GM21367 (cell line): ENCODE measurements at regions not wholly inside any gene's neighbourhood (a gene's known extent, or its start where the extent isn't known, plus 50 kb on each side); places are given as distances from the start of the nearest gene placed in this dataset.
A peak's percentile ranks its signal among the peaks of the same experiment; 100 is the strongest.

ENCODE experiments used
- ATAC-seq: cut with Tn5 transposase; IDR thresholded peaks from one replicate; pipeline ENCODE4 v1.9.1; 2021; ENCODE audit not compliant: unreplicated experiment

DNA sequence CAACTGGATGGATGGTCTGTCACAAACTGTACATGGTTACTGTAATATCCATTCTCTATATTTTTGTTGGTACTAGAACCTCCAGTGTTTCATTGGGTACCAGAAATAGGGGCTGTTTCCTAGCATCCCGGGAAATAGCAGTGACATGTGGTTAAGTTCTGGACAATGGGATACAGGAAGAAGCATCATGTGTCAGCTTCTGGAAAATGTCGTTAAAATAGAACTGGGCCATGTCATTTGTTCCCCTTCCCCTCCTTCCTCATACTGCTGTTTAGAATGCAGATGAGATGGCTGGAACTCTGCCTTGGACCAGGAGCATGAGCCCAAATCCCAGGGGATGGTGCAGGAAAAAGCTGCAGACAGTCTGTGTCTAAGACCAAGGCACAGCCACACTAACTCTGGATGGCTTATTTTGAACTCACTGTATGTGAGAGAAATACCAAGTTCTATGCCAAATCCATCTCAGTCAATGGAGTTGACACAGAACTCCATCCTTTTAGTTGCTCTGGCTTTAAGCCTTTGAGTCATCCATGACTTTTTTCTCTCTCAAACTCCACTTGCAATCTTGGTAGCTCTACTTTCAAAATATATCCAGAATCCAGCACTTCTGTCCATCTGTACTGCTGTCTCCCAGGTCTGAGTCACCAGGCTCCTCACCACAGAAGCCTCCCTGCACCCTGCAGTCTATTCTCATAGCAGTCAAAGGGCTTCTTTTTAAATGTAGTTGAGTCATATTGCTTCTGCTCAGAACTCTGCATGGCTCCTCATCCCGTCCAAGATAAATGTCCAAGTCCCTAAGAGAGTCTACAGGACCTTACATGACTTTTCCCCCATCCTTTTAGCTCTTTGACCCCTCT lies 184.2 kb downstream of the NSG2 start:
- ATAC-seq = no peak

DNA sequence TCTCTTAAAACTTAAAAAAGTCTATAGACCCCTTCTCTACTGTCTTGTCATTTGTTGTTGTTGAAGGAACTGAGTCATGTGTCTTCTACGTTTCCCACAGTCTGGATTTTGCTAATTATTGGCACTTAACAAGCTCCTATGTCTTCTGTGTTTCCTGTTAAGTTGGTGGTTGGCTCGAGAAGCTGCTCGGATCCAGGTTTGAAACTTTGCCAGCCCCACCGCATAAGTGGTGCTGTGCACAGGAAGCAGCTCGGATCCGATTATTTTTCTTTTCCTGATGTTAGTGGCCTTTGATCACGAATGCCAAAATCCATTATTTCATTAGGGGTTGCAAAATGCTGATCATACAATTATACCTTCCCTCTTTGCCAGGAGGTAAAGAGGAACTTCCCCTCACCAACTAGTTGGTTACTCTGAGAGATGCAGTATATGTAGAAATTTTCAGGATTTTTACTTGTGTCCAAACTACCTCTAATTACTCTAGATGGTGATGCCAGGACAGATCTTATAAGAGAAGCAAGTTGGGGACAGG lies 186.5 kb downstream of the NSG2 start:
- no peak for ATAC-seq

- ATAC-seq = no peak
Observed at GRCh38 chr5:174234388-174234787, 188.9 kb downstream of the NSG2 start.

GRCh38 chr5:174235221-174236011 lies 189.9 kb downstream of the NSG2 start:
- no peak for ATAC-seq

- ATAC-seq = no peak
Observed at GRCh38 chr5:174236070-174236469, 190.6 kb downstream of the NSG2 start.

DNA sequence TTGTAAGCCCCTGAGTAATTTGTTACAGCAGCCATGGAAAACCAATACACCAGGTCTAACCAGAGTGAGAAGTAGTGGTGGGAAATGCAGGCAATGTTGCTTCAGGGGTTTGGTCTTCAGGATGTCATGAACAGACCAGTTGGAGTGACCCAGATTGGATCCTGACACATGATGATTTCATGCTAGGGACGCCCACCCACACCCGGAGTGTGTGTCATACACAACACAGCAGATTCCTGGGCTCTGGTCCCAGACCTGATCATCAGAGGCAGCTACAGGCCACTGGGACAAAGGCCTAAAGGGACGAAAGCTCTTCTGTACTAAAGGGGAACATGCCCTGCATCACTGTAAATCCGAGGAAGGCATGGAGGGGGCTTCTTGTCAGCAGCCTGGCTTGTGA lies 194.2 kb downstream of the NSG2 start:
- ATAC-seq = no peak

DNA sequence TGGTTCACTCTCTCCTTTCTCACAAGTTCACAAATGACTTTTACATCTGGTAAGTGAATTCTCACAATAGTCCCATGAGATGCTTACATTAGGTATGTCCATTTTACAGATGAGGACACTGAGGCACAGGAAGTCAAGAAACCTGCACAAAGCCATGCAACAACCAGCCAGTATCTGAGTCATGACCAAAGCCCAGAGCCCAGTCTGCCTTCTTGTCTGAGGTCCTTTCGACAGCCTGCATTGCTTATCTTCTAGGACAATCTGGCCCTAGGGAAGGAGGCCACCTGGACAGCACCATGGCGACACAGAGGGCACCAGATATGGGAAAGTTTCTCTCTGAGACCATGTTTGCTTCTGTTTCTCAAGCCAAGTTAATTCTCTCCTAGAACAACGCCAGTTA lies 197.1 kb downstream of the NSG2 start:
- ATAC-seq = no peak

- no peak for ATAC-seq
Observed at GRCh38 chr5:174243904-174244303, 198.4 kb downstream of the NSG2 start.

DNA sequence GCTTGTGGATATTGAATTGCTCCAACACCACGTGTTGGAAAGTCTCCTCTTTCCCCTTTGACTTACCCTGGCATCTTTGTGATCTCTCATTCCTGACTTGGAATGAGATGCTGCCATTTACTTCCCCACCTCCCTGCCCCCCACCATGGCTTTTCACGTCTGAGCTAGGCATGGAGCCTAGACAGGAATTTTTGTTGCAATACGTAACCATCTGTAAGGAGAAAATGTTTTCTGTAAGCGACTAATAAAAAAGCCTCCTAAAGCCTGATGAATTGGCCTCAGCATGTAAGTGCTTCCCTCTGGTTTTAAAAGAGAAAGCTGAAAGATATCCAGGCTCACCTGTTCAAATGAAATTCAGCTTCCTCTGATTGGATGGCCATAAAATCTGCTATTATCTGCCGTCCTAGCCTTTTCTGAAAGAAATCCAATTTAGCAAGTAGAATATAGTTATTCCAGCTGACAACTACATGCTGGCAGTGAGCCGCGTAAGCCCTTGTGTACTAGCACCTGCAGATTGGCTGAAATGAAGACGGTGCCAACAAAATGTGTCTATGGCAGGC lies 200.1 kb downstream of the NSG2 start:
- ATAC-seq = no peak

DNA sequence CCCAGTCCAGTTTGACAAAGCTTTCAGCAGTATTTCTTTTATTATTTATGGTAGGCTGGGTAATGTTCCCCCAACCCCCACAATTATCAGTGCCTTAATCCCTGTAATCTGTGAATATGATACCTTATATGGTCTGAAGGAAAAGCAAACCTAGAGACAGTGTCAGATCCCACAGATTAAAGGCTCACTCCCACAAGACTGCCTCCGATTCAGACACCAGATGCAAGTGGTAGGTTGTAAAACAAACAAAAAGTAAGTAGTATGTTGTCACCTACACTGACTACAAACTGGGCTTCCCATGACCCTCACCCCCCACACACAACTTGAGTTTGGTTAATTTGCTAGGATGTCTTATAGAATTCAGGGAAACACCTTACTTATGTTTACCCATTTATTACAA lies 201.2 kb downstream of the NSG2 start:
- ATAC-seq = no peak

DNA sequence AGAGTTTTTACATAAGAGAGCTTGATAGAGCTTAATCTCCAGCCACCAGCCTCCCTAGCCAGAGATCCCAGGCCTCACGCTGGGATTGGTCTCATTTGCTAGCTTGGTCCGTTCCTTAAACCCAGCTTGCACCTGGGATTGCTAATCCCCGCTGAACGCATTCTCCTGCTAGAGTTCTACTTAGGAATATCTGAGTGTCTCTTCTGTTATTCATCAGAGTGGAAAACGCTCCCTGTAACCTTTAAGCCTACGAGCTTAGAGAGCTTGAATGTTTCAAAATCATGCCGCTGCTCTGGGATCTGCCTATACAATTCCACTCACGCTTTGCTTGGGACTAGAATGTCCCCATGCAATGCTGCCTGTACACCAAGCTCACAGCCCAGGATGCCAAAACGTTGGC lies 201.8 kb downstream of the NSG2 start:
- ATAC-seq = no peak

- ATAC-seq = no peak
Observed at GRCh38 chr5:174251305-174252000, 205.9 kb downstream of the NSG2 start.

- no peak for ATAC-seq
Observed at GRCh38 chr5:174252121-174252520, 206.6 kb downstream of the NSG2 start.

- ATAC-seq = no peak
Observed at GRCh38 chr5:174259696-174260420, 214.4 kb downstream of the NSG2 start.

DNA sequence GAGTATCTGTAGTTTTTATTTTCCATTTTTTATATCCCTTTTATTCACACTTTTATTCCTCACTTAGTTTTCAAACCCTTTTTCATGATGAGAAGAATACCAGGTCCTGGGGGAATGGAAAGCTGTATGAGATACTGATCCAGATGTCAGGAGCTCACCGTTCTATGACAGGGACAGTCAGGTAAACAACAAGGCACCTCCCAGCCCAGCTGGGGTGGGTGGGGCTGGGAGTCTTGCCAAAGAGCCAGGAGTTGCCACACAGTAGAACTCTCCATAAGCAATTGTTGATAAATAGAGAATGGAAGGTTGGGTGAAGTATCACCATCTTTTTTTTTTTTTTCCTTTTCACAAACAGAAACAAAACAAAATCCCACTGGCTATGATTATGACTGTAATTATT lies 225.8 kb downstream of the NSG2 start:
- ATAC-seq = no peak

DNA sequence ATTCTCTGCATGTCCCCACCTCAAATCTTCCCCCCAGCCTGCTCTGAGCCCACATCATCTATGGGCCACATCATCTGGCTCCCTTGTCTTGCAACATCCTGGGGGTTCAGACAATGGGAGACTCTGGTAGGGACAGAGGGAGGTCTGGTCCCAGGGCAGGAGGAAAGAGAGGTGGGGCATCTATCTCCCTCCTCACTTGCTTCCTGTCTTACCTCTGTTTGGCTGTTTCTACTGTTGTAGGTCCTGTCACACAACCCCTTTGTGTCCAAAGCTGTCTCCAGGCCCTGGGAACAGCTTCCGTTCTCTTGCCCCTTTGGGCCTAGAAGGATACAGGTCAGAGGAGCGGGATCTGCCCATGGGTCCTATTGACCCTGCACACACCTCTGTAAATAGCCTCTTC lies 227.2 kb downstream of the NSG2 start:
- ATAC-seq = peak; percentile 18

GRCh38 chr5:174273325-174273724 lies 227.8 kb downstream of the NSG2 start:
- ATAC-seq = peak; percentile 93

DNA sequence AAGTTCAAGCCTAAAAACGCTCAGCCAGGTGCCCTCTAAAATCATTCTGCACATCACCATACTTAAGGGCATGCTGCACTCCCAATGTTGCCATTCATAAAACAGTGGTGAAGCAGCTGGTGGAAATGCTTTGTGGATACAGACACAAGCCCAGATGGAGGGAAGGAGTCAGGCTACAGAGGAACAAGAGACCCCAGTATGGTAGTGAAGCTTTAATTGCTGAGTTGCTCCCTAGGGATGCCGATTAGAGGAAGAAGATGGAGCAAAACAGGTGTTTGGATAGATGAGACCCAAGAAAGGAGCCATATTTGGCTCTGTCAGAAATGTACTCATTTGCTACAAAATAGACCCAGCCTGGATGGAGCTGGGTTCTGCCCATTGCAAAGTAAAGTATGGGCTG lies 230.5 kb downstream of the NSG2 start:
- no peak for ATAC-seq

GRCh38 chr5:174281089-174281760 lies 235.7 kb downstream of the NSG2 start:
- ATAC-seq = no peak

- ATAC-seq = no peak
Observed at GRCh38 chr5:174281855-174282254, 236.3 kb downstream of the NSG2 start.
